ENCODE measurements at regions not wholly inside any gene's neighbourhood (a gene's known extent, or its start where the extent isn't known, plus 50 kb on each side); places are given as distances from the start of the nearest gene placed in this dataset.

DNA sequence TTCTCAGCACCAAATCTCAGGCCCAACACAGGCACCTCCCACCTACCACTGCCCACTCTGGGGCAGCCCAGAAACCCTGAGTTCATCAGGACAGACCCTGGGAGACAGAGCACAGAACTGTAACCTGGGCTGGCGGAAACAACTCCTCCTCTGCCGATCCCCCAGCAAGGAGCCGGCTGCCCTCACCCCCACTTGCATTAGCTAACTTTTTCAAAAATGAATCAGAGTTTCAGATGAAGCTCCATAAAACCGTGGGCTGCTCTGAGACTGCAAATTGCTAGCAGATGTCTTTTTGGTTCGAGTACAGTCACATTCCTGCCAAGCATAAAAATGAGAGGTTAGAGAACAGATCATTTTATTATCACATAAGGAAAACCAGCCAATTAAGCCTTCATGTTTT is 93.4 kb upstream of the PARD3 start:
- TF ChIP-seq EZH2phosphoT487 (IDR thresholded peaks at IDR 0.05; ENCODE audit: insufficient read depth, low read depth), result no peak
- TF ChIP-seq EZH2 (IDR thresholded peaks at IDR 0.05; ENCODE audit: insufficient read depth, poor library complexity, severe bottlenecking), result no peak
